ENCODE measurements at regions not wholly inside any gene's neighbourhood (a gene's known extent, or its start where the extent isn't known, plus 50 kb on each side); places are given as distances from the start of the nearest gene placed in this dataset.

DNA sequence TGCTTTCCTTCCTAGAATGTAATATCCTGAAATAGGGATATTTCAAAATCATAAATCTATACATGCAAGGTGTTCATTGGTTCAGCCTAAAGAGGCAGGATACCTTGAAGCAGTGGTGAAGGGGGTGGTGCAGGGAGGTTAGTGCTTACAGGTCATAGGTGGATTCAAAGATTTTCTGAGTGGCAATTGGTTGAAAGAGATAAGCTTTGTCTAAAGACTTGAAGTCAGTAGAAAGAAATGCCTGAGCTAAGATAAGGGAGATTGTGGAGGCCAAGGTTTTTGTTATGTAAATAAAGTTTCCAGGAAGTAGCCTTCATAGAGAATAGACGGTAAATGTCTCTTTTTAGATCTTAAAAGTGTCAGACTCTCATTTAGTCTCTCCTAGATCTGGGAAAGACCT, 741.2 kb upstream of the ZWINT start:
- TF ChIP-seq, protein P1, sequence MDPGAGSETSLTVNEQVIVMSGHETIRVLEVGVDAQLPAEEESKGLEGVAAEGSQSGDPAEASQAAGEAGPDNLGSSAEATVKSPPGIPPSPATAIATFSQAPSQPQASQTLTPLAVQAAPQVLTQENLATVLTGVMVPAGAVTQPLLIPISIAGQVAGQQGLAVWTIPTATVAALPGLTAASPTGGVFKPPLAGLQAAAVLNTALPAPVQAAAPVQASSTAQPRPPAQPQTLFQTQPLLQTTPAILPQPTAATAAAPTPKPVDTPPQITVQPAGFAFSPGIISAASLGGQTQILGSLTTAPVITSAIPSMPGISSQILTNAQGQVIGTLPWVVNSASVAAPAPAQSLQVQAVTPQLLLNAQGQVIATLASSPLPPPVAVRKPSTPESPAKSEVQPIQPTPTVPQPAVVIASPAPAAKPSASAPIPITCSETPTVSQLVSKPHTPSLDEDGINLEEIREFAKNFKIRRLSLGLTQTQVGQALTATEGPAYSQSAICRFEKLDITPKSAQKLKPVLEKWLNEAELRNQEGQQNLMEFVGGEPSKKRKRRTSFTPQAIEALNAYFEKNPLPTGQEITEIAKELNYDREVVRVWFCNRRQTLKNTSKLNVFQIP (CRISPR knock-in tag; IDR thresholded peaks at IDR 0.05; ENCODE audit: borderline replicate concordance, low read depth), result no peak
- no peak for ATAC-seq

DNA sequence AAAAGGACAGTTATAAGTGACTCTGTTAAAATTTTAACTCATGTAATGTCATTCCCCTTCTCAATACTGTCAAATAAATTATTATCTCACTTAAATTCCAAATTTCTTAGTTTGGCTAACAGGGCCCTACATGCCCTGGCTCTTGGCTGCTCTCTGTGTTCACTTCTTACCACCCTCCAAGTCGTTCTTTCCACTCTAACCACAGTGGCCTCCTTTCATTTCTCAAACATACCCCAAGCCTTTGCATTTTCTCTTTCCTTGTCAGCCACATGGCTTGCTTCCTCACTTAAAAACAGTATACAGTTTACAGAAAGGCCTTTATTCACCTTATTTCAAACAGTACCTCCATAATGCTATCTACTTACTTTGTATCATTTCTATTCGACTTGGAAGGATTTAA, 737.1 kb upstream of the ZWINT start:
- ATAC-seq, result no peak
- TF ChIP-seq ZFP30 (CRISPR knock-in tag; IDR thresholded peaks at IDR 0.05), result no peak

DNA sequence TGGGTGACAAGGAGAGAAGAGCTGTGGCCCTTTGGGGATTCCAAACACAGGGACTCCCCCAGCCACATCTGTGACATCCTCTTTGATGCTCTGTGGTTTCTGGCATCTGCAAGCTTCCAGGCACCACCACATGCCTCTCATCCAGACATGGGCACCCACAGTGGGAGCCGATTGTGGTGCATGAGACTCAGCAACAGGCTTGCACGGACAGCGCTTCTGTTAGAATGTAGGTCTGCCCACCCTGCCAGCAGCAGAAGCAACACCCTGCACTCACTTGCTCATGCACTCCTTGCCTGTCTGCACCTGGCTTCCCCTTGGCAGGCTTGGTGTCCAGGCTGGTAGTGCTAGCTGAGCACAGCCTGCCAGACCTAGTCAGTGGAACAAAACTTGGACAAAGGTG, 735.0 kb upstream of the ZWINT start:
- ATAC-seq, result no peak
- TF ChIP-seq, protein P2, sequence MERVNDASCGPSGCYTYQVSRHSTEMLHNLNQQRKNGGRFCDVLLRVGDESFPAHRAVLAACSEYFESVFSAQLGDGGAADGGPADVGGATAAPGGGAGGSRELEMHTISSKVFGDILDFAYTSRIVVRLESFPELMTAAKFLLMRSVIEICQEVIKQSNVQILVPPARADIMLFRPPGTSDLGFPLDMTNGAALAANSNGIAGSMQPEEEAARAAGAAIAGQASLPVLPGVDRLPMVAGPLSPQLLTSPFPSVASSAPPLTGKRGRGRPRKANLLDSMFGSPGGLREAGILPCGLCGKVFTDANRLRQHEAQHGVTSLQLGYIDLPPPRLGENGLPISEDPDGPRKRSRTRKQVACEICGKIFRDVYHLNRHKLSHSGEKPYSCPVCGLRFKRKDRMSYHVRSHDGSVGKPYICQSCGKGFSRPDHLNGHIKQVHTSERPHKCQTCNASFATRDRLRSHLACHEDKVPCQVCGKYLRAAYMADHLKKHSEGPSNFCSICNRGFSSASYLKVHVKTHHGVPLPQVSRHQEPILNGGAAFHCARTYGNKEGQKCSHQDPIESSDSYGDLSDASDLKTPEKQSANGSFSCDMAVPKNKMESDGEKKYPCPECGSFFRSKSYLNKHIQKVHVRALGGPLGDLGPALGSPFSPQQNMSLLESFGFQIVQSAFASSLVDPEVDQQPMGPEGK (CRISPR knock-in tag; IDR thresholded peaks at IDR 0.05; ENCODE audit: borderline replicate concordance), result no peak
- no peak for TF ChIP-seq OSR1 (CRISPR knock-in tag; IDR thresholded peaks at IDR 0.05)
- TF ChIP-seq ZFP30 (CRISPR knock-in tag; IDR thresholded peaks at IDR 0.05), result no peak
- TF ChIP-seq, protein P3, sequence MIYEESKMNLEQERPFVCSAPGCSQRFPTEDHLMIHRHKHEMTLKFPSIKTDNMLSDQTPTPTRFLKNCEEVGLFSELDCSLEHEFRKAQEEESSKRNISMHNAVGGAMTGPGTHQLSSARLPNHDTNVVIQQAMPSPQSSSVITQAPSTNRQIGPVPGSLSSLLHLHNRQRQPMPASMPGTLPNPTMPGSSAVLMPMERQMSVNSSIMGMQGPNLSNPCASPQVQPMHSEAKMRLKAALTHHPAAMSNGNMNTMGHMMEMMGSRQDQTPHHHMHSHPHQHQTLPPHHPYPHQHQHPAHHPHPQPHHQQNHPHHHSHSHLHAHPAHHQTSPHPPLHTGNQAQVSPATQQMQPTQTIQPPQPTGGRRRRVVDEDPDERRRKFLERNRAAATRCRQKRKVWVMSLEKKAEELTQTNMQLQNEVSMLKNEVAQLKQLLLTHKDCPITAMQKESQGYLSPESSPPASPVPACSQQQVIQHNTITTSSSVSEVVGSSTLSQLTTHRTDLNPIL (CRISPR knock-in tag; IDR thresholded peaks at IDR 0.05; ENCODE audit: low read depth), result no peak

DNA sequence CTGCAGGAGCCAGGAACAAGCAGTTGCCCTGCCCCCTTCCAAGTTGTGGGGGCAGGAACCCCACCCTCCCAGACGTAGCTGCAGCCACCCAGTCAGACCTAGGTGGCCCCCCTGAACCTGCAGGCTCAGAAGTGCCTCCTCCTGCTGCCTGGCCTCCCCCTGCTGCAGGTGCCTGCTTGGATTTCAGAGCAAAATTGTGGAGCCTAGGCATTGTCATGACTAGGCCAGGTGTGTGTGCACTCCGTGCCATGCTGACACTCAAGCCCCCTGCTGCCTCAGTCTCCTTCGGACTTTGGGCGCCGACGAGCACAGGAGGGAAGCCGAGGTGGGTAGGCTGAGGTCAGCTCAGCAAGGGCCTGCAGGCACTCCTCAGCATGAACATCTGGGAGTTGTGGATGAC, 733.9 kb upstream of the ZWINT start:
- no peak for ATAC-seq
- TF ChIP-seq TOX (CRISPR knock-in tag; IDR thresholded peaks at IDR 0.05; ENCODE audit: borderline replicate concordance), result no peak
- TF ChIP-seq, protein P3 (CRISPR knock-in tag; IDR thresholded peaks at IDR 0.05; ENCODE audit: low read depth), result no peak
- no peak for TF ChIP-seq ARNTL (CRISPR knock-in tag; IDR thresholded peaks at IDR 0.05; ENCODE audit: borderline replicate concordance, low read depth)
- no peak for TF ChIP-seq ZC3H10 (CRISPR knock-in tag; IDR thresholded peaks at IDR 0.05)

DNA sequence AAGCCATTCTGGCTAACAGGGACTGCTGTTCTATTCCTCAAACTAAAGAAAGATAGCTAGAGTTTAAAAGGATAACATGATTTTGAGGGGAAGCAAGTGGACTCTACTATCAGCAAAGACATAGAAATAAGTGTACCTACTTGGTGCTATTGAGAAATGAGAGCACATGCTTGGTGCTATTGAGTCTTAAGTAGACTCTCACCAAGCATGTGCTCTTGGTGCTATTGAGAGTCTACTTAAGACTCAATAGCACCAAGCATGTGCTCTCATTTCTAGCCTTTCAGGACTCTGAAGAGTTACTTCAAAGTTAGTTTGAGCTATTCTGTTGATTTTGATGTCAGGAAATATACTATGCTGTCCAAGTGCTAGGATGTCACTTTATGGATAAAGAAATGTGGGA, 733.0 kb upstream of the ZWINT start:
- no peak for ATAC-seq
- TF ChIP-seq BACH2 (CRISPR knock-in tag; IDR thresholded peaks at IDR 0.05; ENCODE audit: borderline replicate concordance) (no peak), ZNF70 (CRISPR knock-in tag; IDR thresholded peaks at IDR 0.05) (no peak), ZNF565 (CRISPR knock-in tag; conservative IDR thresholded peaks at IDR 0.05; ENCODE audit: low read depth) (no peak), SNAI2 (CRISPR knock-in tag; IDR thresholded peaks at IDR 0.05) (no peak), ARNTL (CRISPR knock-in tag; IDR thresholded peaks at IDR 0.05; ENCODE audit: borderline replicate concordance, low read depth) (no peak), ZNF8 (CRISPR knock-in tag; IDR thresholded peaks at IDR 0.05) (no peak), RARB (CRISPR knock-in tag; IDR thresholded peaks at IDR 0.05) (no peak), GLIS3 (CRISPR knock-in tag; IDR thresholded peaks at IDR 0.05) (no peak)
- TF ChIP-seq, protein P2 (CRISPR knock-in tag; IDR thresholded peaks at IDR 0.05; ENCODE audit: borderline replicate concordance), result no peak
- TF ChIP-seq, protein P4, sequence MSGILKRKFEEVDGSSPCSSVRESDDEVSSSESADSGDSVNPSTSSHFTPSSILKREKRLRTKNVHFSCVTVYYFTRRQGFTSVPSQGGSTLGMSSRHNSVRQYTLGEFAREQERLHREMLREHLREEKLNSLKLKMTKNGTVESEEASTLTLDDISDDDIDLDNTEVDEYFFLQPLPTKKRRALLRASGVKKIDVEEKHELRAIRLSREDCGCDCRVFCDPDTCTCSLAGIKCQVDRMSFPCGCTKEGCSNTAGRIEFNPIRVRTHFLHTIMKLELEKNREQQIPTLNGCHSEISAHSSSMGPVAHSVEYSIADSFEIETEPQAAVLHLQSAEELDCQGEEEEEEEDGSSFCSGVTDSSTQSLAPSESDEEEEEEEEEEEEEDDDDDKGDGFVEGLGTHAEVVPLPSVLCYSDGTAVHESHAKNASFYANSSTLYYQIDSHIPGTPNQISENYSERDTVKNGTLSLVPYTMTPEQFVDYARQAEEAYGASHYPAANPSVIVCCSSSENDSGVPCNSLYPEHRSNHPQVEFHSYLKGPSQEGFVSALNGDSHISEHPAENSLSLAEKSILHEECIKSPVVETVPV (CRISPR knock-in tag; IDR thresholded peaks at IDR 0.05), result no peak
- TF ChIP-seq, protein P5, sequence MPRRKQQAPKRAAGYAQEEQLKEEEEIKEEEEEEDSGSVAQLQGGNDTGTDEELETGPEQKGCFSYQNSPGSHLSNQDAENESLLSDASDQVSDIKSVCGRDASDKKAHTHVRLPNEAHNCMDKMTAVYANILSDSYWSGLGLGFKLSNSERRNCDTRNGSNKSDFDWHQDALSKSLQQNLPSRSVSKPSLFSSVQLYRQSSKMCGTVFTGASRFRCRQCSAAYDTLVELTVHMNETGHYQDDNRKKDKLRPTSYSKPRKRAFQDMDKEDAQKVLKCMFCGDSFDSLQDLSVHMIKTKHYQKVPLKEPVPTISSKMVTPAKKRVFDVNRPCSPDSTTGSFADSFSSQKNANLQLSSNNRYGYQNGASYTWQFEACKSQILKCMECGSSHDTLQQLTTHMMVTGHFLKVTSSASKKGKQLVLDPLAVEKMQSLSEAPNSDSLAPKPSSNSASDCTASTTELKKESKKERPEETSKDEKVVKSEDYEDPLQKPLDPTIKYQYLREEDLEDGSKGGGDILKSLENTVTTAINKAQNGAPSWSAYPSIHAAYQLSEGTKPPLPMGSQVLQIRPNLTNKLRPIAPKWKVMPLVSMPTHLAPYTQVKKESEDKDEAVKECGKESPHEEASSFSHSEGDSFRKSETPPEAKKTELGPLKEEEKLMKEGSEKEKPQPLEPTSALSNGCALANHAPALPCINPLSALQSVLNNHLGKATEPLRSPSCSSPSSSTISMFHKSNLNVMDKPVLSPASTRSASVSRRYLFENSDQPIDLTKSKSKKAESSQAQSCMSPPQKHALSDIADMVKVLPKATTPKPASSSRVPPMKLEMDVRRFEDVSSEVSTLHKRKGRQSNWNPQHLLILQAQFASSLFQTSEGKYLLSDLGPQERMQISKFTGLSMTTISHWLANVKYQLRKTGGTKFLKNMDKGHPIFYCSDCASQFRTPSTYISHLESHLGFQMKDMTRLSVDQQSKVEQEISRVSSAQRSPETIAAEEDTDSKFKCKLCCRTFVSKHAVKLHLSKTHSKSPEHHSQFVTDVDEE (CRISPR knock-in tag; IDR thresholded peaks at IDR 0.05), result no peak
